NCI-H2171 (cell line): ENCODE measurements at regions not wholly inside any gene's neighbourhood (a gene's known extent, or its start where the extent isn't known, plus 50 kb on each side); places are given as distances from the start of the nearest gene placed in this dataset.
"Not testable (repeated sequence)": the region's sequence is repeated elsewhere in the genome, so short reads cannot be mapped to it uniquely, and the experiment has no call there.

Source experiments
- DNase-seq: peaks from one replicate; lab custom pipeline; 2025; lab: John Stamatoyannopoulos, UW

DNA sequence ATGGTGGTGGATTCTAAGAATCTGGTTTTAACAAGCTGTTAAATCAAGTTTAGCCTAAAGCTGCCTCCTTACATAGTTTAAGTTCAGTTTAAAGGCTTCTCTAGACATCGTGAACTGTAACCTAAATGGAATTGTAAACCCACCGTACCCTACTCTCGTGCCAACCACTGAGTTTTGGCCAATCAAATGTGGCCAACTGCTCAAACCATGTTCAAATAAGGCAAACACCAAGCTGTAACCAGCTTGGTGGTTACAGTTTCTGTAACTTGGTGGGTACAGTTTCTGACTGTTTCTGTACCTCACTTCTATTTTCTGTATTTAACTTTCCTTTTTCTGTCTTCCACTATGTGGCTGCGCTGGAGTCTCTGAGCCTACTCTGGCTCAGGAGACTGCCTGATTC, 131.9 kb upstream of the DDHD1 start:
- DNase-seq, result no peak

DNA sequence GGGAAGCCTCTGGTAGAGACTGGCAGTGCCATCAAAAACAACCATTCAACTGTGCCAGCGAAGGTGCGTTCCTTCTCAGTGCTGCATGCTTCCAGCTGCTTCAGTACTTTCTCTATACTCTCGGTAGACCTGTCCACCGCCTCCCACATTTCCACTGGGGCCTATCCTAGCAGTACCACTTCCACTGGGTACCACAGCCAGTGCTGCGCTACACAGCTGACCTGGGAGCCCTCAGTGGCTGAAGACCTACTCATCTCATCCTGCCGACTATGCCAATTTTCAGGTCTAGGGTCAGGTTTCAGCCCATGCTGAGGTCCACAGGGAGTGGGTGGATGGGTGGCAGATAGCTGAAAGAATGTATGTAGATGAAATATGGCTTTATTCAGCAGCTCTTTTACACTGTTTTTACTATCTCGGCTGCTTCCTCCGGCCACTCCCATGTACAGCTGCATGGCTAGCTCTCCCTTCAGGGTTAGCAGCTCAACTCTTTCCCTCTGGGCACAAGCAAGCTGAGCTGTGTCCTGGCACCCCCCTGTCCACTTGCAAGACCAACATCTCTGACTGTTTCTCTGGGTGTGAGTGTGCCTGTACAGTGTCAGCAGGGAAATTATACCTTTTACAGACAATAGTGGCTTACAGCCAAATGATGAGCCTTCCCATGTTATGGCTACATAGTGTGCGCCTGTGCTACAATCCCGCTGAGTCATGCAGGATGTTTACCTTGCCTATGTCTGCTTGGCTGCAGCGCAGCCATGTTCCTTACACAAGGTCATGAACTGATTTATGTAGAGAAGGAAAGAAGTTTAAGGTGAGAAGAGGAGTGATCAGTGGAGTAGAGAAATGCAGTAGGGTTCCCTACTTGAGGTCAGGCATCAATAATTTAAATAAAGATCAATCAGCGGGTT, 125.7 kb upstream of the DDHD1 start:
- DNase-seq, result no peak

DNA sequence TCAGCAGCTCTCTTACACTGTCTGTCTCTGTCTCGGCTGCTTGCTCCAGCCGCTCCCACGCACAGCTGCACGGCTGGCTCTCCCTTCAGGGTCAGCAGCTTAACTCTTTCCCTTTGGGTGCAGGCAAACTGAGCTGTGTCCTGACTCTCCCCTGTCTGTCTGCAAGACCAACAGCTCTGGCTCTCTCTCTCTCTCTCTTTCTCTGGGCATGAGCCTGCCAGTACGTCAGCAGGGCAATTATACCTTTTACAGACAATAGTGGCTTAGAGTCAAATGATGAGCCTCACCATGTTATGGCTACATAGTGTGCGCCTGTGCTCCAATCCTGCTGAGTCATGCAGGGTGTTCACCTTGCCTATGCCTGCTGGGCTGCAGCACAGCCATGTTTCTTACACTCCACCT, 120.5 kb upstream of the DDHD1 start:
- no peak for DNase-seq

DNA sequence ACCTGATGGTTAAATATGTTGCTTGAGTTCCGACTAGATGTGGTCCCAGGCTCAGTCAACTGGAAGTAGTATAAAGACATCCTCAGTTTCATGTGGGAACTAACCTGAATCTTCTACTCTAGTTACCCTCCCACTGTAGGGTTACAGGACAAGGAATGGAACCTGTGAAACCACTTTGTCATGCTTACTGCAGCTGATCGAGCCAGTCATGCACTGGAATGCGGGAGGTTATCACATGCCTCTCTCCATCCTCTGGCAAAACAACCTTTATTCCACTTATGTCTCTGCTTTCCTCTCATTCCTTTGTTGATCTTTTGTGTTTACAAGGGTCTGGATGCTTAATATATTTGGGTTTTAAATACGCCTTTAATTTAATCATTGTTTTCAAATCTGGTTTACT, 111.9 kb upstream of the DDHD1 start:
- no peak for DNase-seq

DNA sequence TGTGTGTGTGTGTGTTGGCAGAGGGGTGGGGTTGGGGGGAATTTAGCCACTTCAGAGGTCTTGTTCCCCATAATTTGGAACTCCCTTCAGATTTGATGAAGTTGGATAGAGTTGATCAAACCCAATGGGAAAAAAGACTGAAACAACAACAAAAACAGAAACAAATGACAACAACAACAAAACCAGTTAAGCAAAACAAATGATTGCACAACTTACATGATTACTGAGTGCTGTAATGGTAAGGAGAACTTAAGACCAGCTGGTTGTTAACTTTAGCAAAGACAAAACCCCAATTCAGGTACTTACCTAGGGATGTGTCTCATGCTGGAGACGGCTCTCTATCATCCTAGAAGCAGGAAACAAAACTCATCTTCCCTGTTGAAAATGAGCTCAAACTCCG, 107.8 kb upstream of the DDHD1 start:
- DNase-seq, result no peak

DNA sequence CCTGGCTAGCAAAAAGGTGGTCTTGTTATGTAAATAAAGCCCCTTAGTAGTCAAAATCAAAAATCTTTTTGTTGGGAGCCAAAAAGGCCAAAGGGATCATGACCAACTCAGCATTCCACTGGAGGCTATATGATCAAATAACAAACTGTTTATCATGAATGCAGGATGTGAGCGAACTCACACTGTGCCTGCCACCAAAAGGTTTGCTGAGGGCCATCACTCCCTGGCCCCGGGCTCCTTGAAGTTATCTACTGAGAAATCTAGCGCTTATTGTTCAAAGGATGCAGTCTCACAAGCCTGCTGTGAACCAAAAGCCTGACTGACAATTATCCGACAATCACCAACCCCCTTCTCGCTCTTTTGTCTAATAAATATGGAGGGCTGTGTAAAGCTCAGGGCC, 107.2 kb upstream of the DDHD1 start:
- DNase-seq, result no peak

DNA sequence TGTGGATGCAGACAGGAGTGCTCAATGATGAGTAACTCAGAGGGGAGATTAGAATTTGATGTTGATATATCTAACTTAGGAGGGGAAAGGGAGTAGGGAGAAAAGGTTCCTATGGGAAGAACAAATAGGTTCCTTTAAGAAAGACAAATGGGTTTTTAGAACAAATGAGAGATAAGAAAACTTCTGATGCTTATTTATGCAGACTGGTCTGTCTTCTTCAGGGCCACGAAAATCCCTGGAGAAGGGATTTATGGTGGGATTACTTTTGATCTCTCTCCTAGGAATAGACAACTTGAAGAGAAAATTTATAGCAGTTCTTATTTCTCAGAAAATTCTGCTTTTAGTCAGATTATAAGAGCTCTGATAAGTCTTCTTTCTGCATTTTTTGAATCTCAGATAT, 99.0 kb upstream of the DDHD1 start:
- DNase-seq, result no peak

DNA sequence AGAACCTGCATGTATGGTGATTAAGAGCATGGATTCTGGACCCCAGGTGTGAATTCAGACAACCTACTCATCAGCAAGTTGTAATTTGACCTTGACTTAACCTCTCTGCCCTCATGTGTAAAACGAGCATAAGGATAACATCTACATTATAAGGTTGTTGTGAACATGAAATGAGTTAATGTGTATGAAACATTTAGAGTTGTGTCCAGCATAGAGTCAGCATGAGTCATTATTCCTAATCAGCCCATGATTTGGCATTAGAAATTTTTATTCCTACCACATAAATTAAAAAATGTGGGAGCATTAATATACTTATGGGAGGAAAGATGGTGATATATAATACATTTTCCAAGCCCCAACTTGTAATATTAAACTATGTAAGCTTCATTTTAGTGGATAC, 95.9 kb upstream of the DDHD1 start:
- DNase-seq, result no peak

DNA sequence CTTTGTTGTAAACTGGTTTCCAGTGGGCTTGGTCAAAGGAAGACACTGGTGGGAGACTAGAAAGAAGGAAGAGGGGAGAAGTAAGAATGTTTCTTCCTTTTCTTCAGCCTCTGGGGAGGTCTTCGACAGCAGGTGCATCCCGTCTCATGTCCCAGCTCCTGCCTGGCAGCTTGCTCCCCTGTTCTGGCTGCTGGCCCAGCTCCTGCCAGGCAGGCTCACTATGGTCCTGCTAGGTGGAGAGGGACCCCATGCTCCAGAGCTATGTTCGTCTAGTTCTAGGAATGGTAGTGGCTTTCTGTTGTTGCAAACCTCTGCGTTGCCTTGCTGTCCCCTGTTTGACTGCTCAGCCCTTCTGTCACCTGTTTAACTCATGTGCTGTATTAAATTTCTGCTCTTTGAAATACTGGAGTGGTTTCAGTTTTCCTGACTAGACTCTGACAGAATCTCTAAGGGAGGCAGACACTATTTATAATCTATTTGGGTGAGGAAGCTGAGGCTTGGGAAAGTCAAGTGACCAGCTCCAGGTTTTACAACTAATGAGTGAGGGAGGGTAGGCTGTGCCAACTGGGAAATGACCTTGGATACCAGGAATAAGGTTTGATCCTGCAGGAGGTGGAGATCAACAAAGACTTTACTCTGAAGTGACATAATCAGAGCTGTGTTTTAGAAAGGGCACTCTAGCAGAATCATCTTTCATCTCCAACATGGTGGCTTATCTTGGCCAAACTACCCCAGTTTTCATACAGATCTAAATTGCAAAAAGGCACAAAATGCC, 94.7 kb upstream of the DDHD1 start:
- DNase-seq, result no peak

DNA sequence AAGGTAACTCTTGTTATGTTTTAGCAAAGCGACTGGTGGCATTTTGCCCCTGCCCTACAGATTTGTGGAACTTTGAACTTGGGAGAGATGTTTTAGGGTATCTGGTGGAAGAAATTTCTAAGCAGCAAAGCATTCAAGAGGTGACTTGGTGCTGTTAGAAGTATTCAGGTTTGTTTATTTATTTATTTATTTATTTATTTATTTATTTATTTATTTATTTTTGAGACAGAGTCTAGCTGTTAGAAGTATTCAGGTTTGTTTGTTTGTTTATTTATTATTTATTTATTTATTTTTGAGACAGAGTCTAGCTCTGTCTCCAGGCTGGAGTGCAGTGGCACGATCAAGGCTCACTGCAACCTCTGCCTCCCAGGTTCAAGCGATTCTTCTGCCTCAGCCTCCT, 89.8 kb upstream of the DDHD1 start:
- not testable (repeated sequence) for DNase-seq

DNA sequence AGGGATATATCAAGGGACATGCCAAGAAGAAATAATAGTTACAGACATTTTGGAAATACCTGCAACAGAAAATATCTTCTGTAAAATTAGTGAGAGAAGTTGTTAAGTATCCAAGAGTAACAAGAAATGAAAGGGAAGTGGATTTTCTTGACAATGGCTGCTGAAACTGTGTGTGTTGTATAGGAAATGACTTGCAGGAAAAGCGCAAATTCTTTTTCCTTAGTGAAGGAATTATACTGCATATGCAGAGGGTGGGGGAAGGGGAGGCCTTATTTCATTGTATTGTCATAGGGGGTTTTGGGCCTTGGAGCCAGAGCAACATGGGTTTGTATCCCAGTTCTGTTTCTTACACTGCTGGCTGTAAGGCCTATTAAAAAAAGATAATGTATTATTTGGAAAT, 84.4 kb upstream of the DDHD1 start:
- DNase-seq, result no peak

DNA sequence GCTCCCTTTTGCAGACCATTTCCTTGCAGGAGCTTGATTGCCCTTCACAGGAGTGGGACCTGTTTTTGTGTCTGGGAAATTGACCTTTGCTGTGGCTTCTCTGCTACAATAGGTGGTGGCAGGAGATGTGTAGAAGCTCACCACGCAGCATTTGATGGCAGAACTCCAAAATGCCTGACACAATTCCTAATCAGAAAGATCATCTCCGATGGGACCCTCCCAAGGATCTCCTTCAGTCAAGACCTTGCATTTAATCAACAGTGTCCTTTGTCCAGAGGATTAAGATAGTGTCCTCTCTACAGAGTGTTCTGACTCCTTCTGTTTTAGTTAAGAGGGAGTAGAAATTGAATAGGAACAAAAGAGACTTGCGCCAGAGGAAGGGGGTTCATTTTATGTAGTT, 83.6 kb upstream of the DDHD1 start:
- no peak for DNase-seq

DNA sequence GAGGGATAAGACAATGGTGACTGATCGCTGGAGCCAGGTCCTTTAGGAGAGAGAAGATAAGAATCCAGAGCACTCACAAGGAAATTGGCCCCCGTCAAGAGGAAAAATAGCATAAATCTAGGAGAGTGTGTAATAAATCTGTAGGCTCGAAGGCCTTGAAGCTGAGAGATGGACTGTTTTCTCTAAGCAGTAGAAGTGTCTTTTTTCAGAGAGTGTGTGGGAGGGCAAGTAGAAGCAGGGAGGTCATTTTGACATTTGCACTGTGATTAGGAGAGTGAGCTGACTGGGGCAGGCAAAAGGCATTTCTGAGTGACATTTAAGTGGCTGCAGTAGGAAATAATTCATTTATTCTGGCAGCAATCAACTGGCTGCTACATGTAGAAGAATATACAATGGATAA, 78.0 kb upstream of the DDHD1 start:
- DNase-seq, result no peak

DNA sequence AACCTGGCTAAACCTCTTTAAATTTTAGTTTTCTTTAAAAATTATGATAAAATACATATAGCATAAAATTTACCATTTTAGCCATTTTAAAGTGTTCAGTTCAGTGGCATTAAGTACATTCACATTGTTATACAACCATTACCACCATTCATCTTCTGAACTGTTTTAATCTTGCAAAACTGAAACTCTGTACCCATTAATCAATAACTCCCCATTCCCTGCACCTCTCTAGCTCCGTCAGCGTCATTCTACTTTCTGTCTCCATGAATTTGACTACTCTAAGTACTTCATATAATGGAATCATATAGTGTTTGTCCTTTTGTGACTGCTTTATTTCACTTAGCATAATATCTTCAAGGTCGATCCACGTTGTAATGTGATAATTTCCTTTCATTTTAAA, 75.8 kb upstream of the DDHD1 start:
- no peak for DNase-seq

DNA sequence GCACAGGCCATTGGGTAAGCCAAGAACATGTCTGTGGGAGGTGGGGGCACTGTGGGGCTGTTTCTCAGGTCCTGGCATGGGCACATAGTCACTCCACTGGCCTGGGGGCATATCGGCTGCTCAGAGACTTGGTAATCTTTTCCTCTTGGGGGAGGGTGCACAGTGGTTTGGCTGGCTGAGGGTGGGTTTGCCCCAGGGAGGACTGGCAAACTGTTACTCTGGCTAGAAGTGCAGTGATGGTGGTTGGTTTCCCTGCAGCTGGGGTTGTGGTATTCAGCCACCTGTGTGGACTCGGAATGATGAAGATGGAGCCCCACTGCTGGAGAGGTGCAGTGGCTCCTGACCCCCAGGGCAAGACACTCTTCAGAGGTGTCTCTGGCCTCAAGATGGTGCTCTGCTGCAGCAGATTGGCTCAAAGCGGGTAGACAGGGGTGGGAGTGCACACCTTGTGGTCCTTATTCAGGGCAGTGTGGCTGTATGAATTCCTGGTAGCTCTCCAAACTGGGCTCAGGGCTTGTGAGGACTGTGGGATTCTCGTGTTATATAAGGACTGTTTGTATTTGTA, 74.1 kb upstream of the DDHD1 start:
- no peak for DNase-seq

DNA sequence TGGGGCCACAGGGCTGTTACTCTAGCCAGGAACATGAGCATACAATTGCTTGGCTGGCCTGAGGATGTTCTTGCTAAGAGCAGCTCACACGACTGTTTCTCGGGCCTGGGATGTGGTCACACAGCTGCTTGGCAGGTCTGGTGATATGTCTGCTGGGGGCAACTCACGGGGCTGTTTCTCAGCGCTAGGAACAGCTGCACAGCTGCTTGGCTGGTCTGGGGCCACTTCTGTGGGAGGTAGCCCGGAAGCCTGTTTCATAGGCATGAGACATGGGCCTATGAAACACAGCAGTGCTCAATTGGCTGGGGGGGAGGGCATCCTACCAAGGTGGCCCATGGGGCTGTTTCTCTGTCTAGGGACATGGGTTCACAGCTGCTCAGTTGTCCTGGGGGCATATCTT, 73.4 kb upstream of the DDHD1 start:
- no peak for DNase-seq

DNA sequence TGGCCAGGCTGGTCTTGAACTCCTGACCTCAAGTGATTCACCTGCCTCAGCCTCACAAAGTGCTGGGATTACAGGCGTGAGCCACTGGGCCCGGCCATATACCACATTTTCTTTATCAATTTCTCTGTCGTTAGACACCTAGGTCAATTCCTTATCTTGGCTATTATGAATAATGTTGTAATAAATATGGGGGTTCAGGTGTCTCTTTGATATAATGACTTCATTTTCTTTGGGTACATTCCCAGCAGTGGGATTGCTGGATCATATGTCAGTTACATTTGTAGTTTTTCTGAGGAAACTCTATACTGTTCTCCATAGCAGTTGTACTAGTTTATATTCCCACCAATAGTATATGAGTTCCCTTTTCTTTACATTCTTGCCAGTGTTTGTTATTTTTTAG, 67.8 kb upstream of the DDHD1 start:
- no peak for DNase-seq

DNA sequence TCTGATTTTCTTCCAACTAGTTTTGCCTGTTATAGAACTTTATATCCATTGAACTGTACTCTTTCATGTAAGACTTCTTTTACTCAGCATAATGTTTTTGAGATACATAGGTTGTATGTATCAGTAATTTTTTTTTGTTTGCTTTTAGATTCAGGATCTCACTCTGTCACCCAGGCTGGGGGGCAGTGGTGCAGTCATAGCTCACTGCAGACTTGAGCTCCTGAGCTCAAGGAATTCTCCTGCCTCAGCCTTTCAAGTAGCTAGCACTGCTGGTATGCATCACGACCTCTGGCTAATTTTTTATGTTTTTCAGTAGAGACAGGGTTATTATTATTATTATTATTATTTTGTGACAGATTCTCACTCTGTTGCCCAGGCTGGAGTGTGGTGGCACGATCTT, 65.0 kb upstream of the DDHD1 start:
- no peak for DNase-seq

DNA sequence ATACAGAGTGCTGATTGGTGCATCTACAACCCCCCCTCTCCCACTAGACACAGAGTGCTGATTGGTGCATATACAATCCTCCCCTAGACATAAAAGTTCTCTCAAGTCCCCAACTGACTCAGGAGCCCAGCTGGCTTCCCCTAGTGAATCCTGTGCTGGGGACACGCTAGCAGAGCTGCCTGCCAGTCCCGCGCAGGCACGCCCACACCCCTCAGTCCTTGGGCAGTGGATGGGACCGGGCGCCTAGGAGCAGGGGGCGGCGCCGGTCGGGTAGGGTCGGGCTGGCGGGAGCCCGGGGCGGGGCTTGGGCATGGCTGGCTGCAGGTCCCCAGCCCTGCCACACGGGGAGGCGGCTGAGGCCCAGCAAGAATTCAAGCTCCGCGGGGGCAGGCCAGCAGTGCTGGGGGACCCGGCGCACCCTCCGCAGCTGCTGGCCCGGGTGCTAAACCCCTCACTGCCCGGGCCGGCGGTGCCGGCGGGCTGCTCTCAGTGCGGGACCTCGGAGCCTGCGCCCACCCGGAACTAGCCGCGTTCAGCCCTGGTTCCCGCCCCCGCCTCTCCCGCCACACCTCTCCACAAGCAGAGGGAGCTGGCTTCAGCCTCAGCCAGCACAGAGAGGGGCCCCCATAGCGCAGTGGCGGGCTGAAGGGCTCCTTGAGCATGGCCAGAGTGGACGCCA, 64.3 kb upstream of the DDHD1 start:
- DNase-seq, result peak; percentile 49

DNA sequence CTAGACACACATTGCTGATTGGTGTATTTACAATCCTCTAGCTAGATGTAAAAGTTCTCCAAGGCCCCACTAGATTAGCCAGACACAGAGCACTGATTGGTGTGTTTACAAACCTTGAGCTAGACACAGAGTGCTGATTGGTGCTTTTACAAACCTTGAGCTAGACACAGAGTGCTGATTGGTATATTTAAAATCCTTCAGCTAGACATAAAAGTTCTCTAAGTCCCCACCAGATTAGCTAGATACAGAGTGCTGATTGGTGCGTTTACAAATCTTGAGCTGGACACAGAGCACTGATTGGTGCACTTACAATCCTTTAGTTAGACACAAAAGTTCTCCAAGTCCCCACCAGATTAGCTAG, 63.8 kb upstream of the DDHD1 start:
- DNase-seq, result not testable (repeated sequence)

DNA sequence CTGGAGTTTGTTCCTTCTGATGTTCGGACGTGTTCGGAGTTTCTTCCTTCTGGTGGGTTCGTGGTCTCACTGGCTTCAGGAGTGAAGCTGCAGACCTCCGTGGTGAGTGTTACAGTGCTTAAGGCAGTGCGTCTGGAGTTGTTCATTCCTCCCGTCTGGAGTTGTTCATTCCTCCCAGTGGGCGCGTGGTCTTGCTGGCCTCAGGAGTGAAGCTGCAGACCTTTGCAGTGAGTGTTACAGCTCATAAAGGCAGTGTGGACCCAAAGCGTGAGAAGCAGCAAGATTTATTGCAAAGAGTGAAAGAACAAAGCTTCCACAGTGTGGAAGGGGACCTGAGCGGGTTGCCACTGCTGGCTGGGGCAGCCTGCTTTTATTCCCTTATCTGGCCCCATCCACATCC, 63.4 kb upstream of the DDHD1 start:
- DNase-seq, result not testable (repeated sequence)

DNA sequence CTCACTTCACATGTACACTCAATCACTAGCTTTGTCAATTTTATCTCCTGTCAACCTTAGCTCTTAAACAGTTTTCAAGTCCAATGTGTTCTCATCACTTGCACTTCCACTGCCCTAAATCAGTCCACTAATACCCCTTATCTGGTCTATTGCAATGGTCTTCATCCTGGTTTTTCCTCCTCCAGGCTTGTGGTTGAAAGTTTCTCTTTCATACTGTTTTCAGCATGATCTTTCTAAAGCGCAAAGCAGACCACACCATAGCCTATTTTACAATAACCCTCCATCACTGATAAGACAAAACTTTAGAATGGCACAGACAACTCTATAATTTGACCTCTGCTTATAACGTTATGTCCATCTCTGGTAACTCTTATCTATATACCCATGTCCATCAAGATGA, 62.0 kb upstream of the DDHD1 start:
- DNase-seq, result no peak

DNA sequence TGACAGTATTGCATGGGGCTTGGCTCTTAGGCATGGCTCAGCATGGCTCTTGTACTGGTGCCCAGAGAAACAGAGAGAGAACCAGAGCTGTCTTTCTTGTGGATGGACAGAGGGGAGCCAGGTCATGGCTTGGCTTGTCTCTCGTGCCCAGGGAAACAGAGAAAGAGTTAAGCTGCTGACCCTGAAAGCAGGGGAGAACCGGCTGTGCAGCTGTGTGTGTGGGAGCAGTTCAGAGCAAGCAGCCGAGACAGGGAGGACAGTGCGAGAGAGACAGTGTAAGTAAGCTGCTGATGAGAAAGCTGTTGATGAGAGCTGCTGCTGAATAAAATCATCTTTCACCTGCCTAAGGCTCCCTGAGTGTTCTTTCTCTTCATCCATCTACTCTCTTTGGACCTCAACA, 61.3 kb upstream of the DDHD1 start:
- no peak for DNase-seq
